GM21360 (cell line): ENCODE measurements at regions not wholly inside any gene's neighbourhood (a gene's known extent, or its start where the extent isn't known, plus 50 kb on each side); places are given as distances from the start of the nearest gene placed in this dataset.

Experiments used
- ATAC-seq: cut with Tn5 transposase; IDR thresholded peaks from one replicate; pipeline ENCODE4 v1.9.1; 2021; ENCODE audit warnings: mild to moderate bottlenecking, moderate library complexity; ENCODE audit not compliant: unreplicated experiment

- ATAC-seq, result no peak
Observed at GRCh38 chr1:110816945-110817344, 56.0 kb upstream of the CD53 start.

GRCh38 chr1:110811529-110811928 is 61.4 kb upstream of the CD53 start:
- ATAC-seq, result no peak

- no peak for ATAC-seq
Observed at GRCh38 chr1:110800079-110800478, 72.9 kb upstream of the CD53 start.

- ATAC-seq, result no peak
Observed at GRCh38 chr1:110798691-110799256, 74.2 kb upstream of the CD53 start.

GRCh38 chr1:110788673-110789072 is 84.3 kb upstream of the CD53 start:
- no peak for ATAC-seq

GRCh38 chr1:110787328-110788071 is 85.4 kb upstream of the CD53 start:
- ATAC-seq, result peak; percentile 68

GRCh38 chr1:110786802-110787327 is 86.1 kb upstream of the CD53 start:
- no peak for ATAC-seq

- ATAC-seq, result no peak
Observed at GRCh38 chr1:110785612-110786011, 87.3 kb upstream of the CD53 start.

- no peak for ATAC-seq
Observed at GRCh38 chr1:110785055-110785454, 87.9 kb upstream of the CD53 start.

GRCh38 chr1:110783292-110783918 is 89.5 kb upstream of the CD53 start:
- no peak for ATAC-seq

- ATAC-seq, result no peak
Observed at GRCh38 chr1:110781525-110781924, 91.4 kb upstream of the CD53 start.

GRCh38 chr1:110780600-110781484 is 92.1 kb upstream of the CD53 start:
- no peak for ATAC-seq

- no peak for ATAC-seq
Observed at GRCh38 chr1:110779636-110780035, 93.3 kb upstream of the CD53 start.

- no peak for ATAC-seq
Observed at GRCh38 chr1:110778821-110779220, 94.1 kb upstream of the CD53 start.

- ATAC-seq, result no peak
Observed at GRCh38 chr1:110777228-110777627, 95.7 kb upstream of the CD53 start.

- no peak for ATAC-seq
Observed at GRCh38 chr1:110774398-110774797, 98.5 kb upstream of the CD53 start.

GRCh38 chr1:110773813-110774212 is 99.1 kb upstream of the KCNA3 start:
- ATAC-seq, result no peak

- ATAC-seq, result no peak
Observed at GRCh38 chr1:110771245-110772022, 96.7 kb upstream of the KCNA3 start.

GRCh38 chr1:110770832-110771231 is 96.1 kb upstream of the KCNA3 start:
- ATAC-seq, result no peak

GRCh38 chr1:110768605-110769004 is 93.9 kb upstream of the KCNA3 start:
- ATAC-seq, result no peak

- no peak for ATAC-seq
Observed at GRCh38 chr1:110766336-110766647, 91.6 kb upstream of the KCNA3 start.
